H1 (cell line): ENCODE measurements at regions not wholly inside any gene's neighbourhood (a gene's known extent, or its start where the extent isn't known, plus 50 kb on each side); places are given as distances from the start of the nearest gene placed in this dataset.

Source experiments
- BCL11A ChIP-seq, 2 experiments: IDR thresholded peaks; one replicate each; pipeline ENCODE4 v1.6.1; 2011; ENCODE audit warnings: low read depth in 2 of 2, low read length in 2 of 2, mild to moderate bottlenecking in 2 of 2
- EGR1 ChIP-seq: IDR thresholded peaks from 2 replicates; pipeline ENCODE4 v1.6.1; 2011; ENCODE audit warnings: low read depth, low read length, borderline replicate concordance
- EZH2 ChIP-seq: fragments of 200-600 bp; sonication (generic); IDR thresholded peaks from 2 replicates; pipeline ENCODE4 v1.7.1; 2012; ENCODE audit warnings: low read depth, mild to moderate bottlenecking, moderate library complexity, low read length, inconsistent platforms; ENCODE audit not compliant: severe bottlenecking
- GABPA ChIP-seq: IDR thresholded peaks from 2 replicates; pipeline ENCODE4 v1.6.1; 2011; ENCODE audit warnings: mild to moderate bottlenecking, low read length, moderate library complexity, borderline replicate concordance; ENCODE audit not compliant: insufficient read depth
- JUN ChIP-seq: IDR thresholded peaks from 2 replicates; pipeline ENCODE4 v1.6.1; 2011; ENCODE audit warnings: low read depth, mild to moderate bottlenecking, improper control_type of control experiment, low read length
- POLR2A ChIP-seq, 2 experiments: IDR thresholded peaks; 1 replicate in 1 of 2; 2 replicates in 1 of 2; pipeline ENCODE4 v1.6.1; 2011; ENCODE audit warnings: low read depth in 2 of 2, low read length in 2 of 2, mild to moderate bottlenecking in 2 of 2; ENCODE audit errors: control extremely low read depth in 1 of 2
- POLR2AphosphoS5 ChIP-seq: IDR thresholded peaks from 2 replicates; pipeline ENCODE4 v1.6.1; 2011; ENCODE audit warnings: low read depth, low read length
- RFX5 ChIP-seq: IDR thresholded peaks from 2 replicates; pipeline ENCODE4 v1.6.1; 2011; ENCODE audit warnings: low read depth, low read length, improper control_type of control experiment, borderline replicate concordance
- RNF2 ChIP-seq: fragments of 200-900, 300-1000 bp; sonication (generic); IDR thresholded peaks from 2 replicates; pipeline ENCODE4 v1.7.1; 2016; ENCODE audit warnings: borderline replicate concordance, low read depth, mild to moderate bottlenecking, antibody characterized with exemption, low read length; ENCODE audit not compliant: poor library complexity, severe bottlenecking; ENCODE audit errors: missing control alignments
- SIN3A ChIP-seq, 2 experiments: IDR thresholded peaks in 1 of 2; conservative IDR thresholded peaks in 1 of 2; 2 replicates each; pipeline ENCODE4 v1.6.1; 2011 to 2012; ENCODE audit warnings: low read length in 2 of 2, improper control_type of control experiment in 1 of 2, low read depth in 1 of 2, mild to moderate bottlenecking in 1 of 2
- TAF1 ChIP-seq: IDR thresholded peaks from 2 replicates; pipeline ENCODE4 v1.6.1; 2011; ENCODE audit warnings: mild to moderate bottlenecking, low read depth, low read length
- TF ChIP-seq, protein P1 (sequence below), 3 experiments: IDR thresholded peaks; 1 replicate in 2 of 3; 2 replicates in 1 of 3; pipeline versions ENCODE4 v1.5.1 to v1.6.1; 2011; ENCODE audit warnings: low read length in 3 of 3, mild to moderate bottlenecking in 3 of 3, inconsistent platforms in 2 of 3, low read depth in 1 of 3, moderate library complexity in 1 of 3; ENCODE audit not compliant: insufficient read depth in 1 of 3; ENCODE audit errors: control extremely low read depth in 1 of 3
- TF ChIP-seq, protein P2 (sequence below): IDR thresholded peaks from 2 replicates; pipeline ENCODE4 v1.6.1; 2012; ENCODE audit warnings: low read length, inconsistent platforms

DNA sequence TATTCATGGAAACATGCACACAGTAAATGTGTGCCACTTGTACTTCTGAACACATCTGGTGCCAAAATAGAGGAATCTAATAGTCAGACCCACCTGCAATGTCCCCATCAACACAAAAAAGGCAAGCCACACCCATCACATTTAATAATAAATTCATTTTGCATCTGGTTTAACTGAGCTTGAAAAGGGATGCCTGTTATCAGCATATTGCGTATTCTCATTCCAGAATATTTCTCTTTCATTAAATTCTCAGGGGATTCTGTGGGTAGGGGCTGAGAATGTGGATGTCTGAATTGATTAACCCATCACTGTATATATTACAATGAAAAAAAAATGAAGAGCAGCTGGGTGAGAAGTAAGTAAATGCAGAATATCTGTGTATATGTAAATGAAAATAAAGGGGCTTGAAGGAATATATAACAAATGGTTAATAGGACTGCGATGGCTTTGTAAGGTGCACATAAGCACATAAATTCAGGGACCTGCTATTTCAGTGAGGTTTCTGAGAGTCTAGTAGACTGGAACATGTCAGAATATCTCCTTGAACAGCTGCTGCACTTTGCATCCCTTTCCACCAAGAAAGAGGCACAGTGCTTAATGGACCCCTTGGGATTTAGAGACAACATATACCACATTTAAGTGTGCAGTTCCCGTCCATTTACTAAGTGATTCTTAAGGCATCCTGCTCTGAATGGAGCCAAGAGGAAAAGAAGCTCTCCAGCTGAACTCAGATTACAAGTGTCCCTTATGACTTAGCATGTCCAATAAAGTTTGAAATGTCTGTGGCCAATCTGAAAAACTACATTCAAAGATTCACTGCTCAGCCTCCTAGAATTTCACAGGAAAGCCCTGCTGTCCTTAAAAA is 104.1 kb upstream of the NIPBL start:
- TF ChIP-seq BCL11A (IDR thresholded peaks at IDR 0.05; ENCODE audit: low read depth in 2 of 2, low read length in 2 of 2) (no peak), POLR2A (IDR thresholded peaks at IDR 0.05; ENCODE audit: control extremely low read depth in 1 of 2, low read depth in 2 of 2, low read length in 2 of 2) (no peak), JUN (no peak), POLR2AphosphoS5 (no peak), EZH2 (no peak), RFX5 (no peak), SIN3A (conservative IDR thresholded peaks at IDR 0.05 in 1 of 2, IDR thresholded peaks at IDR 0.05 in 1 of 2; ENCODE audit: low read depth in 1 of 2, low read length in 2 of 2) (no peak), EGR1 (no peak), GABPA (no peak), RNF2 (no peak), TAF1 (no peak)
- TF ChIP-seq, protein P1, sequence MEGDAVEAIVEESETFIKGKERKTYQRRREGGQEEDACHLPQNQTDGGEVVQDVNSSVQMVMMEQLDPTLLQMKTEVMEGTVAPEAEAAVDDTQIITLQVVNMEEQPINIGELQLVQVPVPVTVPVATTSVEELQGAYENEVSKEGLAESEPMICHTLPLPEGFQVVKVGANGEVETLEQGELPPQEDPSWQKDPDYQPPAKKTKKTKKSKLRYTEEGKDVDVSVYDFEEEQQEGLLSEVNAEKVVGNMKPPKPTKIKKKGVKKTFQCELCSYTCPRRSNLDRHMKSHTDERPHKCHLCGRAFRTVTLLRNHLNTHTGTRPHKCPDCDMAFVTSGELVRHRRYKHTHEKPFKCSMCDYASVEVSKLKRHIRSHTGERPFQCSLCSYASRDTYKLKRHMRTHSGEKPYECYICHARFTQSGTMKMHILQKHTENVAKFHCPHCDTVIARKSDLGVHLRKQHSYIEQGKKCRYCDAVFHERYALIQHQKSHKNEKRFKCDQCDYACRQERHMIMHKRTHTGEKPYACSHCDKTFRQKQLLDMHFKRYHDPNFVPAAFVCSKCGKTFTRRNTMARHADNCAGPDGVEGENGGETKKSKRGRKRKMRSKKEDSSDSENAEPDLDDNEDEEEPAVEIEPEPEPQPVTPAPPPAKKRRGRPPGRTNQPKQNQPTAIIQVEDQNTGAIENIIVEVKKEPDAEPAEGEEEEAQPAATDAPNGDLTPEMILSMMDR (IDR thresholded peaks at IDR 0.05; ENCODE audit: control extremely low read depth in 1 of 3, insufficient read depth in 1 of 3, low read depth in 1 of 3, low read length in 3 of 3) = no peak
- TF ChIP-seq, protein P2, sequence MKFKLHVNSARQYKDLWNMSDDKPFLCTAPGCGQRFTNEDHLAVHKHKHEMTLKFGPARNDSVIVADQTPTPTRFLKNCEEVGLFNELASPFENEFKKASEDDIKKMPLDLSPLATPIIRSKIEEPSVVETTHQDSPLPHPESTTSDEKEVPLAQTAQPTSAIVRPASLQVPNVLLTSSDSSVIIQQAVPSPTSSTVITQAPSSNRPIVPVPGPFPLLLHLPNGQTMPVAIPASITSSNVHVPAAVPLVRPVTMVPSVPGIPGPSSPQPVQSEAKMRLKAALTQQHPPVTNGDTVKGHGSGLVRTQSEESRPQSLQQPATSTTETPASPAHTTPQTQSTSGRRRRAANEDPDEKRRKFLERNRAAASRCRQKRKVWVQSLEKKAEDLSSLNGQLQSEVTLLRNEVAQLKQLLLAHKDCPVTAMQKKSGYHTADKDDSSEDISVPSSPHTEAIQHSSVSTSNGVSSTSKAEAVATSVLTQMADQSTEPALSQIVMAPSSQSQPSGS = no peak
